GM12878 (cell line): ENCODE measurements at regions not wholly inside any gene's neighbourhood (a gene's known extent, or its start where the extent isn't known, plus 50 kb on each side); places are given as distances from the start of the nearest gene placed in this dataset.

Experiments
- ATAC-seq: fragments of 200-7000 bp; cut with Tn5 transposase; 3 replicates; pipeline ENCODE4 v1.9.1; 2020; ENCODE audit warnings: mild to moderate bottlenecking, moderate library complexity
- BruUV-seq: library from RNA; stranded (reverse); fragments of 400-500 nt; replicated peaks from 2 replicates; lab custom pipeline; 2021; lab: Mats Ljungman, UMichigan
- CTCF ChIA-PET: fragments of 300-600 bp; sonication (Branson Sonifier 250); formaldehyde crosslinking; extraction: SDS; loops from one replicate; lab custom pipeline; 2021; ENCODE audit warnings: inconsistent platforms; lab: Yijun Ruan, JAX
- POLR2A ChIA-PET: fragments of 350-600 bp; formaldehyde crosslinking; extraction: SDS; loops from one replicate; lab custom pipeline; 2021; ENCODE audit warnings: inconsistent platforms; lab: Charles Lee
- RAD21 ChIA-PET: fragments of 300-600 bp; sonication (Branson Sonifier 250); formaldehyde crosslinking; loops from one replicate; lab custom pipeline; 2023; ENCODE audit warnings: antibody characterized with exemption; ENCODE audit not compliant: unreplicated experiment; lab: Charles Lee
- SMC1A ChIA-PET: fragments of 300-600 bp; sonication (Branson Sonifier 250); formaldehyde crosslinking; loops from one replicate; lab custom pipeline; 2023; ENCODE audit not compliant: unreplicated experiment, uncharacterized antibody; lab: Charles Lee
- DNase-seq: peaks from one replicate; pipeline ENCODE4 v3.0.0-alpha.2; 2011; ENCODE audit warnings: low read depth, low spot score
- FAIRE-seq: peaks from 3 replicates; lab custom pipeline; 2011; peaks lifted over from hg19 to GRCh38; lab: Jason Lieb, UNC
- H2AFZ ChIP-seq: 2 replicates; pipeline ENCODE4 v1.6.0; 2011; ENCODE audit warnings: low read depth, low read length, control low read depth; ENCODE audit not compliant: control insufficient read depth
- H3K27ac ChIP-seq: 2 replicates; pipeline ENCODE4 v1.5.1; 2011; ENCODE audit warnings: control low read depth; ENCODE audit not compliant: control insufficient read depth, insufficient read depth
- H3K27me3 ChIP-seq, 2 experiments: replicated peaks in 1 of 2; 2 replicates each; pipeline versions ENCODE4 v1.6.0 to v1.6.1; 2011; ENCODE audit warnings: low read length in 1 of 2; ENCODE audit not compliant: control insufficient read depth in 2 of 2, insufficient read depth in 2 of 2
- H3K36me3 ChIP-seq, 2 experiments: 2 replicates each; pipeline ENCODE4 v1.5.1; 2011; ENCODE audit warnings: low read length in 1 of 2; ENCODE audit not compliant: control insufficient read depth in 2 of 2, insufficient read depth in 2 of 2
- H3K4me1 ChIP-seq: 2 replicates; pipeline ENCODE4 v1.6.1; 2011; ENCODE audit warnings: mild to moderate bottlenecking, low read length, moderate library complexity, mixed read lengths; ENCODE audit not compliant: control insufficient read depth, insufficient read depth
- H3K4me2 ChIP-seq: 2 replicates; pipeline ENCODE4 v1.6.0; 2011; ENCODE audit warnings: control low read depth; ENCODE audit not compliant: control insufficient read depth, insufficient read depth
- H3K4me3 ChIP-seq: fragments of 200-600 bp; sonication (generic); 2 replicates; pipeline ENCODE4 v1.5.1; 2016
- H3K79me2 ChIP-seq: 2 replicates; pipeline ENCODE4 v1.6.0; 2011; ENCODE audit warnings: low read length; ENCODE audit not compliant: control insufficient read depth, insufficient read depth
- H3K9ac ChIP-seq: 2 replicates; pipeline ENCODE4 v1.8.0; 2011; ENCODE audit warnings: low read length, control low read depth, mixed read lengths; ENCODE audit not compliant: control insufficient read depth, insufficient read depth
- H3K9me3 ChIP-seq: replicated peaks from 3 replicates; pipeline ENCODE4 v1.5.1; 2011; ENCODE audit warnings: mild to moderate bottlenecking, low read length; ENCODE audit not compliant: control insufficient read depth, insufficient read depth
- H4K20me1 ChIP-seq: 2 replicates; pipeline ENCODE4 v1.6.0; 2011; ENCODE audit not compliant: control insufficient read depth, insufficient read depth
- ASH2L ChIP-seq: fragments of 300-600, 200-600 bp; sonication (generic); IDR thresholded peaks from 2 replicates; pipeline ENCODE4 v1.6.1; 2017; ENCODE audit warnings: low read depth, mild to moderate bottlenecking, borderline replicate concordance
- BCLAF1 ChIP-seq: fragments of 450-650 bp; IDR thresholded peaks from 2 replicates; pipeline ENCODE4 v1.6.1; 2017; ENCODE audit warnings: antibody characterized with exemption, mild to moderate bottlenecking, moderate library complexity
- E2F8 ChIP-seq: fragments of 450-650 bp; IDR thresholded peaks from 2 replicates; pipeline ENCODE4 v1.6.1; 2018; ENCODE audit warnings: mild to moderate bottlenecking, low read depth, moderate library complexity; ENCODE audit not compliant: partially characterized antibody
- EZH2 ChIP-seq: IDR thresholded peaks from 2 replicates; pipeline ENCODE4 v1.6.1; 2012; ENCODE audit warnings: low read depth, mild to moderate bottlenecking, control low read depth, inconsistent platforms, low read length, borderline replicate concordance; ENCODE audit not compliant: control insufficient read depth
- HDGF ChIP-seq: fragments of 450-650 bp; IDR thresholded peaks from 2 replicates; pipeline ENCODE4 v1.6.1; 2016; ENCODE audit warnings: antibody characterized with exemption
- IKZF2 ChIP-seq, 2 experiments: fragments of 450-650 bp; IDR thresholded peaks; 2 replicates each; pipeline ENCODE4 v1.6.1; 2017; ENCODE audit warnings: mild to moderate bottlenecking in 2 of 2, moderate library complexity in 2 of 2
- MYB ChIP-seq: fragments of 150-350 bp; IDR thresholded peaks from 2 replicates; pipeline ENCODE4 v1.6.1; 2014; ENCODE audit warnings: mild to moderate bottlenecking, low read depth, low read length, borderline replicate concordance
- NRF1 ChIP-seq: conservative IDR thresholded peaks from 2 replicates; pipeline ENCODE4 v1.6.1; 2011; ENCODE audit warnings: mild to moderate bottlenecking, low read depth, low read length, improper control_type of control experiment
- PAX5 ChIP-seq: IDR thresholded peaks from 2 replicates; pipeline ENCODE4 v1.6.1; 2011; ENCODE audit warnings: low read depth, low read length, borderline replicate concordance
- RB1 ChIP-seq: fragments of 450-650 bp; formaldehyde crosslinking; IDR thresholded peaks from 2 replicates; pipeline ENCODE4 v1.6.1; 2017; ENCODE audit warnings: mild to moderate bottlenecking, borderline replicate concordance
- SIX5 ChIP-seq: IDR thresholded peaks from 2 replicates; pipeline ENCODE4 v1.6.1; 2011; ENCODE audit warnings: mild to moderate bottlenecking, low read depth, low read length, moderate library complexity; ENCODE audit not compliant: severe bottlenecking
- SP1 ChIP-seq: IDR thresholded peaks from one replicate; pipeline ENCODE4 v1.6.1; 2011; ENCODE audit warnings: low read depth, low read length
- SPI1 ChIP-seq: IDR thresholded peaks from 2 replicates; pipeline ENCODE4 v1.6.1; 2011; ENCODE audit warnings: low read depth, mild to moderate bottlenecking, low read length, moderate library complexity, borderline replicate concordance; ENCODE audit not compliant: insufficient read depth
- WRNIP1 ChIP-seq: IDR thresholded peaks from 2 replicates; pipeline ENCODE4 v1.6.1; 2011; ENCODE audit warnings: low read depth, low read length, improper control_type of control experiment, borderline replicate concordance
- WGBS: methylation state at CpG from one replicate; pipeline ENCODE4 v1.1.6; 2016; ENCODE audit warnings: low lambda C conversion rate; ENCODE audit not compliant: insufficient replicate concordance, insufficient coverage; ENCODE audit errors: missing lambda C conversion rate; 5-methylcytosine and 5-hydroxymethylcytosine counted together
- in situ Hi-C: fragments of 300-500 bp; cut with MboI; formaldehyde crosslinking; loops from 9 replicates; pipeline ENCODE4 v1.14.3; 2018; ENCODE audit warnings: mixed read lengths
- intact Hi-C: fragments of 100-400 bp; cut with micrococcal nuclease; formaldehyde crosslinking; loops from one replicate; pipeline ENCODE4 v1.14.2; 2022; ENCODE audit not compliant: unreplicated experiment
- TF ChIP-seq, protein P1 (sequence below): fragments of 450-650 bp; IDR thresholded peaks from 2 replicates; pipeline ENCODE4 v1.6.1; 2016; ENCODE audit warnings: mild to moderate bottlenecking, moderate library complexity, borderline replicate concordance

GRCh38 chr5:2182020-2182419 is 299.3 kb upstream of the IRX4 start:
- ChIA-PET POLR2A (no interaction called here), CTCF (no interaction called here), SMC1A (no interaction called here), RAD21 (no interaction called here)
- no peak overlapping the region for H3K27ac ChIP-seq
- no peaks in the 10 kb centered on the region for H3K36me3 ChIP-seq
- H3K9ac ChIP-seq: no peak overlapping the region
- no peak overlapping the region for H3K4me3 ChIP-seq
- H3K4me1 ChIP-seq: no peaks in the 10 kb centered on the region
- no peaks in the 10 kb centered on the region; the same call in 2 of the 3 replicates for H3K9me3 ChIP-seq
- WGBS: 33% methylated on average over 5 of the region's 5 CpGs
- ATAC-seq (no peak), DNase-seq (no peak), FAIRE-seq (no peak)
- H3K4me2 ChIP-seq: no peak overlapping the region
- no TSS peak for BruUV-seq
- no peaks in the 10 kb centered on the region for H3K27me3 ChIP-seq
- H2AFZ ChIP-seq: no peak overlapping the region
- H3K79me2 ChIP-seq: no peaks in the 10 kb centered on the region
- intact Hi-C loops: no loop called here
- in situ Hi-C loops: no loop called here
- no peaks in the 10 kb centered on the region for H4K20me1 ChIP-seq
- no peak for TF ChIP-seq EZH2
- no peak for TF ChIP-seq MYB
- TF ChIP-seq SP1: no peak
- no peak for TF ChIP-seq ASH2L
- no peak for TF ChIP-seq NRF1
- TF ChIP-seq SIX5: no peak
- no peak for TF ChIP-seq WRNIP1
- TF ChIP-seq E2F8: no peak
- TF ChIP-seq, protein P1, sequence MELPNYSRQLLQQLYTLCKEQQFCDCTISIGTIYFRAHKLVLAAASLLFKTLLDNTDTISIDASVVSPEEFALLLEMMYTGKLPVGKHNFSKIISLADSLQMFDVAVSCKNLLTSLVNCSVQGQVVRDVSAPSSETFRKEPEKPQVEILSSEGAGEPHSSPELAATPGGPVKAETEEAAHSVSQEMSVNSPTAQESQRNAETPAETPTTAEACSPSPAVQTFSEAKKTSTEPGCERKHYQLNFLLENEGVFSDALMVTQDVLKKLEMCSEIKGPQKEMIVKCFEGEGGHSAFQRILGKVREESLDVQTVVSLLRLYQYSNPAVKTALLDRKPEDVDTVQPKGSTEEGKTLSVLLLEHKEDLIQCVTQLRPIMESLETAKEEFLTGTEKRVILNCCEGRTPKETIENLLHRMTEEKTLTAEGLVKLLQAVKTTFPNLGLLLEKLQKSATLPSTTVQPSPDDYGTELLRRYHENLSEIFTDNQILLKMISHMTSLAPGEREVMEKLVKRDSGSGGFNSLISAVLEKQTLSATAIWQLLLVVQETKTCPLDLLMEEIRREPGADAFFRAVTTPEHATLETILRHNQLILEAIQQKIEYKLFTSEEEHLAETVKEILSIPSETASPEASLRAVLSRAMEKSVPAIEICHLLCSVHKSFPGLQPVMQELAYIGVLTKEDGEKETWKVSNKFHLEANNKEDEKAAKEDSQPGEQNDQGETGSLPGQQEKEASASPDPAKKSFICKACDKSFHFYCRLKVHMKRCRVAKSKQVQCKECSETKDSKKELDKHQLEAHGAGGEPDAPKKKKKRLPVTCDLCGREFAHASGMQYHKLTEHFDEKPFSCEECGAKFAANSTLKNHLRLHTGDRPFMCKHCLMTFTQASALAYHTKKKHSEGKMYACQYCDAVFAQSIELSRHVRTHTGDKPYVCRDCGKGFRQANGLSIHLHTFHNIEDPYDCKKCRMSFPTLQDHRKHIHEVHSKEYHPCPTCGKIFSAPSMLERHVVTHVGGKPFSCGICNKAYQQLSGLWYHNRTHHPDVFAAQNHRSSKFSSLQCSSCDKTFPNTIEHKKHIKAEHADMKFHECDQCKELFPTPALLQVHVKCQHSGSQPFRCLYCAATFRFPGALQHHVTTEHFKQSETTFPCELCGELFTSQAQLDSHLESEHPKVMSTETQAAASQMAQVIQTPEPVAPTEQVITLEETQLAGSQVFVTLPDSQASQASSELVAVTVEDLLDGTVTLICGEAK: no peak
- no peak for TF ChIP-seq SPI1
- no peak for TF ChIP-seq IKZF2 (IDR thresholded peaks at IDR 0.05)
- no peak for TF ChIP-seq BCLAF1
- TF ChIP-seq PAX5: no peak
- TF ChIP-seq HDGF: no peak
- no peak for TF ChIP-seq RB1
